GM18951 (cell line): ENCODE measurements at regions not wholly inside any gene's neighbourhood (a gene's known extent, or its start where the extent isn't known, plus 50 kb on each side); places are given as distances from the start of the nearest gene placed in this dataset.
"Not testable (repeated sequence)": the region's sequence is repeated elsewhere in the genome, so short reads cannot be mapped to it uniquely, and the experiment has no call there.

Experiments used
- in situ Hi-C: fragments of 300-500 bp; cut with MboI; formaldehyde crosslinking; loops from one replicate; pipeline ENCODE4 v1.12.0; 2022; ENCODE audit warnings: low sequenced_read_pairs, mixed read lengths, inconsistent platforms; ENCODE audit not compliant: unreplicated experiment

GRCh38 chr3:195979877-195980276, 71.5 kb upstream of the TNK2 start:
- in situ Hi-C loops, result loop anchor here (10.0 to 25.0 kb wide), 2 partner anchors 305 to 1632 kb away; no protein-coding TSS in a partner anchor

- in situ Hi-C loops, result loop anchor here (10.0 to 25.0 kb wide), 2 partner anchors 304 to 1634 kb away; no protein-coding TSS in a partner anchor
Measured at GRCh38 chr3:195978585-195978984, 70.2 kb upstream of the TNK2 start.

GRCh38 chr3:195976876-195977275, 68.5 kb upstream of the TNK2 start:
- in situ Hi-C loops, result loop anchor here (10.0 to 25.0 kb wide), 2 partner anchors 302 to 1635 kb away; no protein-coding TSS in a partner anchor

- in situ Hi-C loops, result loop anchor here (10.0 kb wide), 1 partner anchor 299 kb away; no protein-coding TSS in a partner anchor
Measured at GRCh38 chr3:195974281-195974680, 65.9 kb upstream of the TNK2 start.

GRCh38 chr3:195970873-195971272, 62.5 kb upstream of the TNK2 start:
- in situ Hi-C loops, result loop anchor here (10.0 kb wide), 1 partner anchor 296 kb away; no protein-coding TSS in a partner anchor

GRCh38 chr3:195969838-195970776, 61.8 kb upstream of the TNK2 start:
- in situ Hi-C loops, result loop anchor here (10.0 kb wide), 1 partner anchor 295 kb away; no protein-coding TSS in a partner anchor

- in situ Hi-C loops, result not testable (repeated sequence)
Measured at GRCh38 chr3:195969341-195969740, 61.0 kb upstream of the TNK2 start.

GRCh38 chr3:195968104-195968503, 59.8 kb upstream of the TNK2 start:
- in situ Hi-C loops, result not testable (repeated sequence)

- in situ Hi-C loops, result not testable (repeated sequence)
Measured at GRCh38 chr3:195967387-195967720, 59.0 kb upstream of the TNK2 start.

- in situ Hi-C loops, result not testable (repeated sequence)
Measured at GRCh38 chr3:195966563-195967386, 58.4 kb upstream of the TNK2 start.

- in situ Hi-C loops, result not testable (repeated sequence)
Measured at GRCh38 chr3:195965217-195965616, 56.9 kb upstream of the TNK2 start.

- in situ Hi-C loops, result not testable (repeated sequence)
Measured at GRCh38 chr3:195964318-195965107, 56.2 kb upstream of the TNK2 start.

- in situ Hi-C loops, result not testable (repeated sequence)
Measured at GRCh38 chr3:195962222-195962621, 53.9 kb upstream of the TNK2 start.

GRCh38 chr3:195960971-195961775, 52.8 kb upstream of the TNK2 start:
- in situ Hi-C loops, result not testable (repeated sequence)

GRCh38 chr3:195960164-195960563, 51.8 kb upstream of the TNK2 start:
- in situ Hi-C loops, result not testable (repeated sequence)

GRCh38 chr3:195959367-195960157, 51.2 kb upstream of the TNK2 start:
- in situ Hi-C loops, result loop anchor here (5.0 kb wide), 1 partner anchor 267 kb away; no protein-coding TSS in a partner anchor

- in situ Hi-C loops, result loop anchor here (5.0 kb wide), 1 partner anchor 266 kb away; no protein-coding TSS in a partner anchor
Measured at GRCh38 chr3:195958736-195959135, 50.4 kb upstream of the TNK2 start.
